WI38 (cell line): ENCODE measurements at regions not wholly inside any gene's neighbourhood (a gene's known extent, or its start where the extent isn't known, plus 50 kb on each side); places are given as distances from the start of the nearest gene placed in this dataset.

Experiments used
- H3K4me3 ChIP-seq: 2 replicates; pipeline ENCODE4 v1.5.1; 2011; ENCODE audit warnings: low read depth, mild to moderate bottlenecking, control low read depth, low read length
- CTCF ChIP-seq: IDR thresholded peaks from 2 replicates; pipeline ENCODE4 v1.5.1; 2012; ENCODE audit warnings: low read depth, mild to moderate bottlenecking, control low read depth, low read length

DNA sequence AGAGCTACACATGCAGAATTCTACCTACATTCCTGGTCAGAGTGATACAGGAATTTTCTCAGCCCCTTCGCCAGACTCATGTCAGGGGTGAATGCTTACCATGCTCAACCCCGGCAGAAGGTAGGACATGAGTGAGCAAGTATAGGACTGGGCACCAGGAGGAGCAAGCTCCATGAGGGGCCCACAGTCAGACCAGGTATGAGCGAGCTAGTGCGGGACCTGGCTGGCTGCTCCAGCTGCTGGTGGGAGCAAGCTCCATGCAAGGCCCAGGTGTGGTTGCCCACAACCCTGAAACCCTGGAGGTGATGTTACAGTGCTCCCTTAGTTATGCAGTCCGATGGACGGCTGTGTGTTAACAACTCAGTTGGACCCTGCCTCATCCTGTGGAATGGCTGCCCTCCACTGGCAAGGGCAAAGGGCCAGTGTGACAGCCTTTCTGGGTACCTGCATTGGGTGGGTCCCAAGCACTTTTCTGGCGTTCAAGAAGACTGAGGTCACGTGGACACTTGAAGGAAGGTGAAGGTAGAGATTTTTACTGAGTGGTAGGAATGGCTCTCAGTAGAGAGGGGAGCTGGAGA is 503.5 kb upstream of the CITED2 start:
- no peak overlapping the region for H3K4me3 ChIP-seq
- no peak for TF ChIP-seq CTCF

DNA sequence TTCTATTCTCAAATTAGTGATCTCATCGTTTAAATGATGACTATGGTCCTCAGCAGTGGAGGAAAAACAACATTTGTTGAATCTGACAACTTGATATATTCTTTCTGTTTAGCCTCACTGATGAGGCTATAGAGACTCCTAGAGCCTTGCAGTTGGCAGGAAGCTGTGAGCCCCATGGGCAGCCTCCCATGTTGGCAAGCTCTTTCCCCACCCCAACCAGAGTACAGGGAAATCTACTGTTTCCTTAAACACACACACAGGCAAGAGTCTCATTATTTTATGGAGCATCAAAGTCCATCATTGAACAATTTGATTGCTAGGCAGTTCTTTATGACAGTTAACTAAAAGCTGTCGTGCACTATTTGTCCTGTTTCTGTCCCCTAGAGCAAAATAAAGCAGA is 498.2 kb upstream of the CITED2 start:
- no peak overlapping the region for H3K4me3 ChIP-seq
- TF ChIP-seq CTCF: no peak

DNA sequence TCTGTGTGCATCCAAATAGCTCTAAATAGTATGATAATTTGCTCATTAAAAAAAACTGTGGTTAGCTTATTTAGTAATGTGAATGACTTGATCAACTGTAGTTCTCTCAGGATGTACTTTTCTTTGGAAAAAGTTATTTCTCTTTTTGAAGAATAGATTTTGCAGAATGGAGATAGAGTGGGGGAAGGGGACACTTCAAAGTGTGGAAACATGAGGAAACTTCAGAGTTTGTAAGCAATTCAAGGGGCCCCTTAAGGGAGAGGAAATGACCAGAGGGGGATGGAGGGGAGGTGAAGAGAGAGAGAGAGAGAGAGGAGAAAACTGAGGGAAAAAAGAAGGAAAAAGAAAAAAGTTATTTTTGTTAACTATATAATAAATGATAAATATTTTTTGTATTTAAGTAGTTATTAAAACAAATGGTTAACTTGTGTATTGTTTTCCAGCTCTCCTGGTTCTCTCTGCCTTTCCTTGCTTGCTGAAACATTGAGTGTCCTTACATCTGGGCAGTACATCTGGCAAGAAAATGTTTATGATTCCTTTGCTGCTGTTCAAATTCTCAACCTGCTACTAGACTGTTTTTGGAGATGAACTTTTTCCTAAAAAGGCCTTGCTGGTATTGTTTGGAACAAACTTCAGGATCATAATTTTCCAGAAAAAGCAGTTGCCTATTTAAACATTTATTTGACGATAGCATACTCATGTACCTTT is 497.5 kb upstream of the CITED2 start:
- no peak for TF ChIP-seq CTCF
- no peak overlapping the region for H3K4me3 ChIP-seq

GRCh38 chr6:139871165-139871710 is 496.8 kb upstream of the CITED2 start:
- no peak overlapping the region for H3K4me3 ChIP-seq
- no peak for TF ChIP-seq CTCF

- no peak for TF ChIP-seq CTCF
- H3K4me3 ChIP-seq: no peak overlapping the region
These were observed 494.1 kb upstream of the CITED2 start for GRCh38 chr6:139868576-139868975.

DNA sequence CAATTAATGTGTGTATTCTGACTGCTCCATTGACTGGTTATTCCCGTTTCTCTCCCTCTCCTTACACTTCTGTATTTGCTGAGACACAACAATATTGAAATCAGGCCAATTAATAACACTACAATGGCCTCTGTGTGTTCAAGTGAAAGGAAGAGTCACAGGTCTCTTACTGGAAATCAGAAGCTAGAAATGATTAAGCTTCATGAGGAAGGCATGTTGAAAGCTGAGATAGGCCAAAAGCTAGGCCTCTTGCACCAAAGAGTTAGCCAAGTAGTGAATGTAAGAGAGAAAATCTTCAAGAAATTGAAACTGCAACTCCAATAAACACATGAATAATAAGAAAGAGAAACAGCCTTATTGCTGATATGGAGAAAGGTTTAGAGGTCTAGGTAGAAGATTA is 489.5 kb upstream of the CITED2 start:
- H3K4me3 ChIP-seq: no peak overlapping the region
- no peak for TF ChIP-seq CTCF

DNA sequence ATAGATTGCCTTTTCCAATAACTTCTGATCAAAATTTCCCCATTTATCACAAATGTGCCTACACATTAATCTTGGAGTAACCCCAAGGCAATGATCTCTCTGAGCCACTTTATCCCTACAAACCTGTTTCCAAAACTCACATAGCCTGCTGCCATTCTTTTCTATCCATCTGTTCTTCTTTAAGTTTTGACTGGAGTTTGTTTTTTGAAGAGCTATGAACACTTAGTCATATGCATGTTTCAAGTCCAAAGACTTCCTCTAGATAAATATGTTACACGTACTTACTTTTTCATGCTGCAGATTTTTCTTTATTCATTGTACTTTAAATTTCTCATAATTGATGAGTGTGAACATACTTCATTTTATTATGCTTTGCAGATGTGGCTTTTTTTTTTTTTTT is 488.9 kb upstream of the CITED2 start:
- no peak overlapping the region for H3K4me3 ChIP-seq
- no peak for TF ChIP-seq CTCF
